ENCODE measurements at regions not wholly inside any gene's neighbourhood (a gene's known extent, or its start where the extent isn't known, plus 50 kb on each side); places are given as distances from the start of the nearest gene placed in this dataset.

DNA sequence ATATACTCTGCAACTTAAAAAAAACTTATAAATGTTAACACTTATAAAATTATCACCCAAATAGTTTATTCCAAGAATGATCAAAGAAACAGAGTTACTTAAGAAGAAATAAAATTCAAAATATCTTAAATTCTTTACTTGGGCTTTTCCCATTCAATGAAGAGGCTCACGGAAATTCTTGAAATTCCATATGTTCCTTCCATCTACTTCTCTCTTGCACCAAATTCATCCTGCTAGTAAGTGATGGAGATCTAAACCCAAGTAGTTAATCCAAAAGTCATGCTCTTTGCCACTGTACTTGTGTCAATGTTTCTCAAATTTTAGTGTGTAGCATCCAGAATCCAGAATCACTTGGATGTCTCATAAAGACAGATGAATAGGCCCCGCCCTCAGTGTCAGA, 465.9 kb downstream of the TXNL1 start:
- TF ChIP-seq, protein P1, sequence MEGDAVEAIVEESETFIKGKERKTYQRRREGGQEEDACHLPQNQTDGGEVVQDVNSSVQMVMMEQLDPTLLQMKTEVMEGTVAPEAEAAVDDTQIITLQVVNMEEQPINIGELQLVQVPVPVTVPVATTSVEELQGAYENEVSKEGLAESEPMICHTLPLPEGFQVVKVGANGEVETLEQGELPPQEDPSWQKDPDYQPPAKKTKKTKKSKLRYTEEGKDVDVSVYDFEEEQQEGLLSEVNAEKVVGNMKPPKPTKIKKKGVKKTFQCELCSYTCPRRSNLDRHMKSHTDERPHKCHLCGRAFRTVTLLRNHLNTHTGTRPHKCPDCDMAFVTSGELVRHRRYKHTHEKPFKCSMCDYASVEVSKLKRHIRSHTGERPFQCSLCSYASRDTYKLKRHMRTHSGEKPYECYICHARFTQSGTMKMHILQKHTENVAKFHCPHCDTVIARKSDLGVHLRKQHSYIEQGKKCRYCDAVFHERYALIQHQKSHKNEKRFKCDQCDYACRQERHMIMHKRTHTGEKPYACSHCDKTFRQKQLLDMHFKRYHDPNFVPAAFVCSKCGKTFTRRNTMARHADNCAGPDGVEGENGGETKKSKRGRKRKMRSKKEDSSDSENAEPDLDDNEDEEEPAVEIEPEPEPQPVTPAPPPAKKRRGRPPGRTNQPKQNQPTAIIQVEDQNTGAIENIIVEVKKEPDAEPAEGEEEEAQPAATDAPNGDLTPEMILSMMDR (IDR thresholded peaks at IDR 0.05), result no peak
- TF ChIP-seq POLR2A (IDR thresholded peaks at IDR 0.05) (no peak), EP300 (IDR thresholded peaks at IDR 0.05) (no peak), POLR2AphosphoS5 (IDR thresholded peaks at IDR 0.05) (no peak)
- H3K4me3 ChIP-seq, result no peak overlapping the region
- no peaks in the 10 kb centered on the region for H3K27me3 ChIP-seq
- no peaks in the 10 kb centered on the region for H3K9me3 ChIP-seq
- DNase-seq (no peak), ATAC-seq (ENCODE audit: low FRiP score in 2 of 2) (no peak)
- 90% methylated on average over 2 of the region's 2 CpGs for WGBS, 2 donors
- no peaks in the 10 kb centered on the region for H3K36me3 ChIP-seq
- no peak overlapping the region for H3K27ac ChIP-seq
- H3K4me1 ChIP-seq, result peaks cover 0 to 4% (median 0%) of the 10 kb centered on the region in 4 donors

DNA sequence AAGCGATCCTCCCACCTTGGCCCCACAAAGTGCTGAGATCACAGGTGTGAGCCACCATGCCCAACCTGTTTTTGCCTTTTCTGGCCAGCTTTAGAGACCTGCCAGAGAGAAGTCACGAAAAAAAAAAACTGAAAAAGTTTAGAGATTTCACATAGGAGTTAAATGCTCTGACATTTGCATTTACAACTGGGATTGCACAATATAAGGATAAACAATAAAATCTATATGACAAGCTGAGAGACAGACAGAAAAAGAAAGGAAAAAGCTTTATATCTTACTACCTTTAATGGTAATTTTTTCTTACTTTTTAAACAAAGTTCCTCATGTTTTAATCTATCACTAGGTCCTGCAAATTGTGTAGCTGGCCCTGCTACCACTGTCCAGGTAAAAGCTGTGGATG, 466.5 kb downstream of the TXNL1 start:
- no peak for DNase-seq
- WGBS, 2 donors, result 92 to 94% methylated on average over 2 of the region's 2 CpGs
- no peak for ATAC-seq (ENCODE audit: low FRiP score in 2 of 2)
- H3K27ac ChIP-seq, result no peak overlapping the region
- no peaks in the 10 kb centered on the region for H3K27me3 ChIP-seq
- H3K36me3 ChIP-seq, result no peaks in the 10 kb centered on the region
- TF ChIP-seq, protein P1 (IDR thresholded peaks at IDR 0.05), result no peak
- no peak for TF ChIP-seq POLR2A (IDR thresholded peaks at IDR 0.05)
- no peak for TF ChIP-seq POLR2AphosphoS5 (IDR thresholded peaks at IDR 0.05)
- TF ChIP-seq EP300 (IDR thresholded peaks at IDR 0.05), result no peak
- H3K9me3 ChIP-seq, result no peaks in the 10 kb centered on the region
- peaks cover 0 to 4% (median 0%) of the 10 kb centered on the region in 4 donors for H3K4me1 ChIP-seq
- no peak overlapping the region for H3K4me3 ChIP-seq

DNA sequence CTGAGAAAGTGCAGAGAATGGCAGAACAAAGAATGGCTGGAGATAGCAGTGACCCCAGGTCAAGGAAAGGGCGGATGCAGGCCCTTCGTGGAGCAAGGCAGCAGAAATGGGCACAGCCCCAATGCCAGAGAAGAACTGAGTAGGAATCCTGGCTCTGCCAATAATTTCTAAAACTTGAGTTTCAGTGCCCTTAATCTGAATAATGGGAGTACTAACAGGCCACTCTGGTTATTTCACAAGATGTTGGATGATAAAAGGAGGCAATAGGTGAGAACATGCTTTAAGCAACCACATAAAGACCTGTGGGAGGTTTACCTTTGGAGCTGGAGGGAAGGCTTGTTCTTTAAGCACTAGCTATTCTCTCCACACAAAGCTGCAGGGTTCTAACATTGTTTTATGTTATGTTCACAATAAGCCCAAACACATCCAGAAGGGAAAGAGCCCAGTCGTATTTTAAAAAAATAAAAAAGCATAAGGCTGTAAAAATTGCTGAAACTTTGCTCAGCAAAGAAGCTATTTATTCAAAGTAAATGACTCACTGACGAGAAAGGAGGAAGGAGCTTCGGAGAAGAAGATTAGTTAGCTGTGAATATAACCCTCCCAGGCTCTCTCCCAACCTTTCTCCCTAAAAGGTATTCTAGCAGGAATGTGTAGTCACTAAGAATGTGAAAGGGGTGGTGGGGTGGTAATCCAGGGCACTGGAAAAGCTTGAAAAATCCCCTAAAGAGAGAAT, 470.2 kb downstream of the TXNL1 start:
- Histone ChIP-seq H3K9me3 (no peaks in the 10 kb centered on the region), H3K27me3 (no peaks in the 10 kb centered on the region), H3K4me3 (no peak overlapping the region), H3K36me3 (no peaks in the 10 kb centered on the region), H3K27ac (peak overlapping the region in 3 of 4 donors; percentile 19 to 49 (median 29)), H3K4me1 (peaks cover 0 to 4% (median 0%) of the 10 kb centered on the region in 4 donors)
- no peak for TF ChIP-seq EP300 (IDR thresholded peaks at IDR 0.05)
- no peak for TF ChIP-seq POLR2A (IDR thresholded peaks at IDR 0.05)
- TF ChIP-seq, protein P1 (IDR thresholded peaks at IDR 0.05), result no peak
- TF ChIP-seq POLR2AphosphoS5 (IDR thresholded peaks at IDR 0.05), result no peak
- 58 to 59% methylated on average over 5 of the region's 5 CpGs for WGBS, 2 donors
- peak in 1 of 2 donors; percentile 48 for ATAC-seq (ENCODE audit: low FRiP score in 2 of 2)
- no peak for DNase-seq

DNA sequence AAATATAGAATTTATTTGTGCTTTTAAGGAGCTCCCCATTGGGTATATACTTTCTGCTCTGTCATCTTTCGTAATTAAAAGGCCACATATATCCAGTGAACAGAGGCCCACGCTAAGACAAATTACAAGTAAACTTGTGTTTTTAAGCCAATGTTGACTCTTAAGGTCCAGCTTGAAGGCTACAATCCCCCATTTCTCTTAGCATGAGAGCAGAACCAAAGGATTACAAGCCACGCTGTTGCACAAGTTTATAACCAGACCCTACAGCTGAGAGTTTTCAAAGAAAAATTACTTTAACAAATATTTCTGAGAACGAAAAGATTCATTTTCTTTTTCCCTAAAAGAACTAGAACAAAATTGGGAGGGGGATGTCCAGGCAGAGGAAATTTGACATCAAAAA, 471.0 kb downstream of the TXNL1 start:
- Histone ChIP-seq H3K27ac (peak overlapping the region in 1 of 4 donors; percentile 49), H3K9me3 (no peaks in the 10 kb centered on the region), H3K36me3 (no peaks in the 10 kb centered on the region), H3K27me3 (no peaks in the 10 kb centered on the region), H3K4me1 (peaks cover 0 to 5% (median 2%) of the 10 kb centered on the region in 4 donors), H3K4me3 (no peak overlapping the region)
- no peak for DNase-seq
- TF ChIP-seq, protein P1 (IDR thresholded peaks at IDR 0.05), result no peak
- TF ChIP-seq EP300 (IDR thresholded peaks at IDR 0.05), result no peak
- TF ChIP-seq POLR2AphosphoS5 (IDR thresholded peaks at IDR 0.05), result no peak
- no peak for TF ChIP-seq POLR2A (IDR thresholded peaks at IDR 0.05)
- WGBS, 2 donors, result 71 to 87% methylated on average over 4 of the region's 4 CpGs
- no peak for ATAC-seq (ENCODE audit: low FRiP score in 2 of 2)

DNA sequence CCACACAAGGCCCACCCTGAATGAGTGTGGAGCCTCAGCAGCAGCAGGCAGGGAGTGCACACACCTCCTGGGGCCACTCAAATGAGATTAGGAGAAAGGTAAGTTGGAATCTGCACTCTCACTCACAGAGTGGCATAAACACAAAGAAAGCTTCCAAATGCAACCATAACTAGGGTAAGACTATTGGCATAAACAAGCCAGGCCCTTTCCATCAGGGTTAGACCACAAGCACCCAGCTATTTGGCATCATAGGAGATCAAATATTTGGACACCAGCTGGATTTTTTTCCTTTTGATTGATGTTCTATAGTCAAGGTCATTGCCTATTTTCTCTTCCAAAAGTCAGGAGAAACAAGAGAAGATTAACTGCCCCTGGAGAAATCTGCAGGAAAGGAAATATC, 471.5 kb downstream of the TXNL1 start:
- no peaks in the 10 kb centered on the region for H3K36me3 ChIP-seq
- no peak for ATAC-seq (ENCODE audit: low FRiP score in 2 of 2)

More for the DNA sequence above, 471.5 kb downstream of the TXNL1 start:
- Histone ChIP-seq H3K9me3 (no peaks in the 10 kb centered on the region), H3K27me3 (no peaks in the 10 kb centered on the region), H3K4me1 (peaks cover 0 to 6% (median 2%) of the 10 kb centered on the region in 4 donors), H3K4me3 (no peak overlapping the region), H3K27ac (no peak overlapping the region)
- DNase-seq, result no peak
- TF ChIP-seq EP300 (IDR thresholded peaks at IDR 0.05), result no peak
- TF ChIP-seq, protein P1 (IDR thresholded peaks at IDR 0.05), result no peak
- no peak for TF ChIP-seq POLR2AphosphoS5 (IDR thresholded peaks at IDR 0.05)
- TF ChIP-seq POLR2A (IDR thresholded peaks at IDR 0.05), result no peak
